ENCODE measurements at regions not wholly inside any gene's neighbourhood (a gene's known extent, or its start where the extent isn't known, plus 50 kb on each side); places are given as distances from the start of the nearest gene placed in this dataset.
A peak's percentile ranks its signal among the peaks of the same experiment; 100 is the strongest.

DNA sequence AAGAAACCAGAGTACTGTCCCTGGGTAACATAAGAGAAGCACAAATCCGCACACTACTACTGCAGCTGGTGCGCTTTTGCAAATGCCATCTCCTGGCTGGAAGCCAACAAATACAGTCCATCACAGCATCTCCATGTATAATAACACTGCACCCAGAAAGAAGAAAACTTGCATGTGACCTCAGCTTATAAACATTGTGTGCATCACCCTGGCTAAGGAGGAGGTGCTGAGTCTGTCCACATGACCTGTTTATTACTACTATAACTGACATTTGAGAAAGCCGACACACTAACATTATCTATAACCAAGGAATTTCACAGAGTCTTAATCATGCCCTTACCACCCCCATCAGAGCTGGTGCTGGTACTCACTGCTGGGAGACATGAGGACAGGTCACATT is 516.8 kb downstream of the CFAP47 start:
- no peak for DNase-seq
- intact Hi-C loops (cut with DNase I): no loop called here

DNA sequence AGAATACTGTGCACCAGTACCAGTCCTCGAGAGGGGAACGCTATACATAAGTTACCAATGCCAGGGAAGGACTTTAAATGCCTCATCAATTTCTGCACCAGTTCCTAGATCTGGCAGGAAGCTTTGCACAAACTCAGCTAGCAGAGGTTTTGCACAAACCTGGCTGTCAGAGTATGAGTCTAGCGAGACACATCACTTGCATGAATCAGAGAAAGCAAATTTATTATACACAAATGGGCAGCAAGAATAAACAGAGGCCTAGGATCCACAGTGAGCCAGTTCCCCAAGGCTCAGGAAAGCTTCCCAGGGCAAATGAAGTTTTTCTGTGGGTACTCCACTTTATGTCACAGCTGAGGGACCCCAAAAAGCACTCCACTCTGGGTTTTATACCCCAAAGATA is 523.5 kb downstream of the CFAP47 start:
- no peak for DNase-seq
- intact Hi-C loops (cut with DNase I): no loop called here

DNA sequence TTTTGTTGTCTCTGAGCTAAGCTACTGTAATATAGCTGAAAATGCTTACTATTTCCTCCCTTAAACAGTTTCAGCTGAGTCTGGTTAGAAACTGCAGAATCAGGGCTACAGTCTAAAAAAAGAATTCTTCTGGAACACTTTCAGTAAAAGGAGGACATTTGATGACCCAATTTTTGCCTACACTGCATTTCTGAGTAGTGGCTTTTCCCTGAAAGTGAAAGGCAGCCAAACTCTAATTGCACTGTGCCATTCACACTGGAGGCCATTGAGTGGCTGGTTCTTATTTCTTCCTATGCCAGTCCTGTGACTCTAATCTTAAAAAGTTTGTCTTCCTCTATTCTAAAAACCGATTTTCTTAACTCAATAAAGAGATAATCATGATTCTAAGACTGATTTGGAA is 526.0 kb downstream of the CFAP47 start:
- peak in 2 of 42 donors; percentile 7 to 8 for DNase-seq
- intact Hi-C loops (cut with DNase I): no loop called here

DNA sequence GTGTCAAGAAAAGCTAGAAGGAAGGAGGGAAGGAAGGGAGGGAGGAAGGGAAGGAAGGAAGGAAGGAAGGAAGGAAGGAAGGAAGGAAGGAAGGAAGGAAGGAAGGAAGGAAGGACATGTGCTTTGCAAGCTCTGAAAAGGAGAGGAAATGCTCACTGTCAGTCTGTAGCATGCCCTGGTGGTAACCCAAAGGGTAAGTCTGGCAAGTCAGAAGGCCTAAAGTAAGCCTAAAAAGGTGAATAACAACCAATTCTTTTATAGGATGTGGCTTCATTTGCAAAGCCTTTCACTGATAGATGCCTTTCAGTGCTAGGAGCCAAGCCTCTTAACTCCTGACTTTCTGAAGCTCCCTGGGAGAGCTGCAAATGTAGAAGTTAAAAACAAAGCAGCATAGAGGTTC is 542.6 kb downstream of the CFAP47 start:
- no peak for DNase-seq
- intact Hi-C loops (cut with DNase I): no loop called here

DNA sequence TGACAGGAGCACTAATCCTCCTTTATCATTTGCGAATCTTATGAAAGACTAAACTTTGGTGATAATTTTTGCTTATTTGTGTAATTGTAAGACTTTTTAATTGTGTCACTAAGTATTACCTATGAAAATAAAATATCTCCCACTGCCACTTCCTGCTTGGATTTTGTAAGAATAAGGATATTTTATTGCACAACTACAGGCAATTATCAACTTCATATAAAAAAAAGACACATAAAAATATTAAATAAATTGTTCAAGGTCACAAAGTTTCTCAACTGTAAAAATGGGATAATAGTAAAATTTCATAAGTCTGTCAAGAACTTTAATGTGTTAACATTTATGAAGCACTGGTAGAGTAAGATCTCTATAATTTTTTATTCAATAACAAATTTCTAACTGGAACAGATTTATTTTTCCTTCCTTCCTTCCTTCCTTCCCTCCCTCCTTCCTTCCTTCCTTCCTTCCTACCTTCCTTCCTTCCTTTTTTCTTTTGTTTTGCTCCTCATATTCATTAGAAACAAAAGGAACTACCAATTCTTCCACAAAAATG is 527.6 kb upstream of the FAM47C start:
- intact Hi-C loops (cut with DNase I): no loop called here
- DNase-seq: no peak

DNA sequence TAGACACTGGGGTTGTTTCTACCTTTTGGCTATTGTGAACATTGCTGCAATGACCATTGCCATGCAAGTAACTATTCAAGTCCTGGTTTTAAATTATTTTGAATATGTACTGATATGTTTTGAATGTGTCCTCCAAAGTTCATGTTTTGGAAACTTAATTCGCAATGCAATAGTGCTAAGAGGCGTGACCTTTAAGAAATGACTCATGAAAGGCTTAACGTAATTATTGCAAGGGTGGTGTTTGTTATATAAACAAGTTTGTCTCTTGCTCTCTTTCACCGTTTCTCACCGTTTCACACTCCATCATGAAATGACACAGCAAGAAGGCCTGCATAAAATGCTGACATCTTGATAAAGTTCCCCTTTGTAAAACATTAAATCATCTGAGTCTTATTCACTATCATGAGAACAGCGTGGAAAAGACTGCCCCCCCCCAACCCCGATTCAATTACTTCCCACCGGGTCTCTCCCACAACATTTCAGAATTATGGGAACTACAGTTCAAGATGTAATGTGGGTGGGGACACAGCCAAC is 506.9 kb upstream of the FAM47C start:
- no peak for DNase-seq
- intact Hi-C loops (cut with DNase I): no loop called here

DNA sequence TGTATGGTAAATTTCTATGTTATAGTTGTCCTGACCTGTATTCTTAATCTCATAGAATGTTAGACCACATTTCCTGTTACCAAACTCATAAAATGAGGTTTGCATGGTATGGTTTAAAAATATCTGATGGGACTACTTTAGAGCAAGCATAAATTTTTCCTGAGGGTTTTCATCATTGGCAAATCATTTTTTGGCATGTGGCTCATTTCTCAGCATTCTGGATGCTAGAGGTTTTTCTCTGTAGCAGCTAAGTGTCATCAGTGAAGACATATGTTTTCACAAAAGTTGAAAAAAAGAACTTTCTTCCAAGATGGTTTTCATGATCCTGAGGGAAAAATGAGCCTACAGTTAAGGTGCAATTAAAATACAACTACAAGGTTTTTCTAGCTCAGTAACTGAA is 503.5 kb upstream of the FAM47C start:
- intact Hi-C loops (cut with DNase I): no loop called here
- DNase-seq: no peak

DNA sequence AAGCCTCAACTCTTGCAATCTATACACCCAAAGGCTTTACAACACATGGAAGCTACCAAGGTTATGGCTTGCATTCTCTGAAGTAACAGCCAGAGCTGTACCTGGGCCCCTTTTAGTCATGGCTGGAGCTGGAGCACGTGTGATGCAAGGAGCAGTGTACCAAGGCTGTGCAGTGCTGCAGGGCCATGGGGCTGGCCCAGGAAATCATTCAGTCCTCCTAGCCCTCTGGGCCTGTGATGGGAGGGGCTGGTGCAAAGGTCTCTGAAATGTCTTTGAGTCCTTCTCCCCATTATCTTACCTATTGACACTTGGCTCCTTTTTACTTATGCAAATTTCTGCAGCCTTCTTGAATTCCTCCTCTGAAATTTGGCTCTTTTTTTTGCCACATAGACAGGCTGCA is 500.1 kb upstream of the FAM47C start:
- intact Hi-C loops (cut with DNase I): no loop called here
- no peak for DNase-seq

DNA sequence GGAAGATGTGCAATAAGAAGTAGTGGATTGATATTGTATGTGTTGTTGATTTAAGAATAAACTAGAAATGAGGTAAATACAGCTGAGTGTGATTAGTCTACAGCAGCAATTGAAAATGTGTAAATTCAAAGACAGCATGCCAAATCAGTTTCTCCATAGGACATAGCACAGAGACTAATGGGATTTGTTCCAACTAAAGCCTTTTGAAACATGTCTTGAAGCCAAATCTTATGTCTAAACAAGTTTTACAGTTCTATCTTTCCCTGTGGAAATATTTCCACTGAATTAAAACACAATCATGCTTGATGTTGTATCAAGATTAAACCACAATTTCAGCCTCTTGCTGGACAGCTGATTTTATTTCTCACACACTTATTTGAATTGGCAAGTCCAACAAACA is 497.4 kb upstream of the FAM47C start:
- no peak for DNase-seq
- intact Hi-C loops (cut with DNase I): no loop called here

DNA sequence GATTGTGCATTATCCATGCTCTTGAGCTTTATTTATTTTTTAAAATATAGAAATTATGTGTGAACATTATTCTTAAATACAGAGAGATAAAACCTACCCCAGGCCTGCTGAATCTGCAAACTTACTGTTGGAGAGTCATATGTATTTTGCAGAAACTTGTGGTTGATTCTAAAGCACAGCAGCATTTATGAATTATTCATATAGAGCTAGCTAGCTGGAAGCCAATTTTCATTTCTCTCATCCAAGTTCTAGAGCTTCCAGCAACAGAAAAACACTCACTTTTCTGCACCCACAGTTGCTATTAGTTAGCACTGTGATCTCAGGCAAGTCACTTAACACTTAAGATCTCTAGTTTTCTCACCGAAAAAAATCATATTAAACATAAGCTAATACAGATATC is 479.5 kb upstream of the FAM47C start:
- intact Hi-C loops (cut with DNase I): no loop called here

DNA sequence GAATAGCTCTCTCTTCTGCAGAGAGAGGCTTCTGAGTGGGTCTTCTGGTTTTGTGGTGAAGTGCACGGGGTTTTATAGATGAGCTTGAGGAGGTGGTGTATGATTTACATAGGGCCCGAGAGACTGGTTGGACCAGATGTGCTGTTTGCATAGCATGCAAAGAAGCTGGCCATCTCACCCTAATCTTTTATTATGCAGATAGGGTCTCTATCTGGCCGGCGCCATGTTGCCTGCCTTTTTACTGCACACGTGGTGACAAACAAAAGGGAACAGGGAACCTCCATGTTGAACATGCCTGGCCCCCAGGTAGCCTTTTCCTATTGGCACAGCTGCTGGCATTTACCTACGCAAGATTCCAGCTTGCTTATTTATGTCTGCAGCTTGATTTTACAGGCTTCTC is 473.3 kb upstream of the FAM47C start:
- no peak for DNase-seq
- intact Hi-C loops (cut with DNase I): no loop called here

More for the DNA sequence above, 479.5 kb upstream of the FAM47C start:
- DNase-seq: peak in 5 of 42 donors; percentile 1 to 35 (median 2)

DNA sequence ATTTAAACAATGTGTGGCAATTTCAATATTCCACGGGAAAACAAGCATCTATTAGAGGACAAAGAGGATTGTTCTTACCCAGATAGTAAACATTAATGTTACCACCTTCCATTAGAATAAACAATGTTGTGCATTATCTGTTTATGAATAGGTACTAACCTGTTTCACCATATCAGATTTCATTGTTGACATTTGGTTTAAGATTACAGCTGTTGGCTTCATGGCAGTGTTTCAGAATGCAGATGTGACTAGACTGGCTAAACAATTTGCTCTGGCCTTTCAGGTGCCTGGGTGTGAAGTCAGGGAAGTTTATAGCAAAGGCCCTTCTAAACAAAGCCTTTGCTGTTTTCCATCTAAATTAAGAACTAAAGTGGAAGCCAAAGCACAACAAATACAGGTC is 464.7 kb upstream of the FAM47C start:
- intact Hi-C loops (cut with DNase I): no loop called here
- DNase-seq: no peak

DNA sequence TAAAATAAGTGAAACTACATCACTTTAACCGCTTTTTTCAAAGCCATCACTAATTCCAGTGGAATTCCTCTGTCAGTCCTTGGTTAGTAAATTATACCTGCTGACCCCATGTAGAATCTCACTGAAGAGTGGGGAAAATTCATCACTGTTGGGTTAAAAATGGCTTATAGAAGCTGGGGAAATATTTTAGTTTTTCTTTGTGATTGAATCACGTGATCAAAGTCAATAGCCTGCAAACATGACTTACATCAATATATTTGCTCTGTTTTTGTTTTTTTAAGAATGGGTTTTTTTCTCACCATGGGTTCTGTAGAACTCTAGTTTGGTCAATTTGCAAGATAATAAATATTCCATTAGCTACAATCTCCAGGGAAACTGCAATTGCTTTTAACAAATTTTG is 445.2 kb upstream of the FAM47C start:
- DNase-seq: no peak
- intact Hi-C loops (cut with DNase I): no loop called here

DNA sequence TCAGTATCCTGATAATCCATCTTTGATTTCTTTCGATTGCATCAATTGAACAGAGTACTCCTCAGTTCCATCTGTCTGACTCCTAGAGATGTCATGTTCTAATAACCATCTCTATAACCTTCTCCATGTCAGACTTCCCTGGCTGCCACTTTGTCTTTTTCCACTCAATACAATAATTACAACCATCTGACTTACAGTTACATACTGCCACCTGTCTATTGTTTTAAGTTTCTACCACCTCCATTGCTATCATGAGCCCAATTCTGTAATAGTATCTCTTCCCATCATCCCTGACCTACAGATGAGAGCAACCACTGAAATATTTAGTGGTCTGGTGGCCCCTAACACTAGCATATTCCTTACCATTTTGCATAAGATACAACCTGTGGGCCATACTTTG is 439.2 kb upstream of the FAM47C start:
- no peak for DNase-seq
- intact Hi-C loops (cut with DNase I): no loop called here

DNA sequence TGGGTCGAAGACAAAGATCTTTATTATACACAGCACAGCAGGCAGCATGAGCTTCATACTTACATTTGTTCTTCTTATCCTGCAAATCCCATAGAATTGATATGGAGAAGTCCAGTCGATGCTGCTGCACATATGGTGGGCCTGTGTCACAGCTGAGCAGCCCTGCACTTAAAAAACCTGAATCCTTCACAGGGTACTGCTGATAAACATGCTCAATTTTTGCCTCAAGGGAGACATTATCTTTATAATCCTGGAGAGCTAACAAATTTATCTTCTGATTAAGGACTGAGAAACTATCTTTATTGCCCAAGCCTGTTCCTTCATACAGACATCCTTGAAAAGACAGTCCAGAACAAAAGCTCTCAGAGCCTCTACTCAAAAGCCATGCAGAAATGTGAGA is 434.4 kb upstream of the FAM47C start:
- DNase-seq: peak in 1 of 42 donors; percentile 0
- intact Hi-C loops (cut with DNase I): no loop called here

DNA sequence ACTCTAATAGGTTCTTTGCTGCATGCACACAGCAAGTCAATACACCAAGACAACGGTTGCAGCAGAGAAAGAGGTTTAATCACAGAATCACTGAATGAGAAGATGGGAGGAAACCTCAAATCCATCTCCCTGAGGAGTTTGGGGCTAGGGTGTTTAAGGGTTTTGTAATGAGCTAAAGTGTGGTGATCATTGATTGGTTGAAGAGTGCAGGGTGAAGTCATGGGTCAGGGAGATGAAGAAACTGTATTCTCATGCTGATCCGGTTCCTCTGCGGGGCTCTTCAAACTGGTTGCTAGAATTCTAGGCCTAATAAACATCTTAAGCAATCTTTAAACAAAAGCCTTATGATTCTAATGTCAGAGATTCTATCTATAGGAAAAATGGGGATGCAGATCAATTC is 432.5 kb upstream of the FAM47C start:
- intact Hi-C loops (cut with DNase I): no loop called here
- no peak for DNase-seq

DNA sequence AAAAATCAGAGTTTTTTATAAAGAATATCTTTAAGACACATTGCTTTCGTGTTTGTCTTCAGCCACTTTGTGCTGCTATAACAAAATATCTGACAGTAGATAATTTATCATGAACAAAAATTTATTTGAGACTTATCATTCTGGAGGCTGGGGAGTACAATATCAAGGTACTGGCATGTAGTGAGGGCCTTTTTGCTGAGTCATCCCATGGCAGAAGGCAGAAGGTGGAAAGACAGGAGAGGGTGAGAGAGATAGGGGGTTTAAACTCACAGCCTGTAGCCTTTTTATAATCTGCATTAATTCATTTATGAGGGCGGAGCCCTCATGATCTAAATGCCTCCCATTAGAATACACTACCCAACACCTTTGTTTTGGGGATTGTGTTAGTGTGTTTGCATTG is 431.2 kb upstream of the FAM47C start:
- intact Hi-C loops (cut with DNase I): no loop called here

DNA sequence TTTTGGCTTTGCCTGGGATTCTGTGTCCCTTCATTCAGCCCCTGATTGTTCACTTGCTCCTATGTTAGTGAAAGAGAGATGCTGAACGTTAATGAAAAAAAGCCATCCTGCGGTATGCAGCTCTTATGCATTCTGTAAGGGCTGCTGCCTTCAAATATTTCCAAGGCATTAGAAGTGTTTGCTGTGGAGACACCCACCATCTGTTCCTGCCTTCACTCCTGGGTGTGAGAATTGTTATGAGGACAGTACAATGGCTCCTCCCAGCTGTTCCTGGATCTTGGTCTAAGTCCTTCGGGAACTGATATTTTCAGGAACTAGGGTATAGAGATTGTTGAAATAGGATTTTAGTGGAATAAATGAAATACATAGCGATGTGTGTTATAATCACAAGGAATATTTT is 427.1 kb upstream of the FAM47C start:
- intact Hi-C loops (cut with DNase I): no loop called here
- DNase-seq: no peak

More for the DNA sequence above, 431.2 kb upstream of the FAM47C start:
- no peak for DNase-seq

DNA sequence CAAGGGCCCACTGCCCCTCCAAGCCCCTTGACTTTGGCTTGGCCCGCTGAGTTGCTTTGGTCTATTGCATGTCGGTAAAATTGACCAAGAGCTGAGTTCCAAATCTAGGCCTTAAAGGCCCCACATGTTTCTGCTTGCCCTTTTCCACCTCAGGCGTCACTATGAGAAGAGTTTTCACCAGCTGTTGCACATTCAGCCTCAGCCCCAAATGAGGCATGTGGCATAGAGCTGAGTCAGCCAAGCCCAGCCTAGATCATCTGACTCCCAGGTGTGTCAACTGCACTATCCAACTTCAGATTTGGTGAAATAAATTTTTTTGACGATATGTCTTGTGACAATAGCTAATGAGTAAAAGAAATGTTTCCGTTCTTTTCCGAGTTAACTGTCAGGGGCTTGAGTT is 424.5 kb upstream of the FAM47C start:
- intact Hi-C loops (cut with DNase I): no loop called here
- DNase-seq: no peak

DNA sequence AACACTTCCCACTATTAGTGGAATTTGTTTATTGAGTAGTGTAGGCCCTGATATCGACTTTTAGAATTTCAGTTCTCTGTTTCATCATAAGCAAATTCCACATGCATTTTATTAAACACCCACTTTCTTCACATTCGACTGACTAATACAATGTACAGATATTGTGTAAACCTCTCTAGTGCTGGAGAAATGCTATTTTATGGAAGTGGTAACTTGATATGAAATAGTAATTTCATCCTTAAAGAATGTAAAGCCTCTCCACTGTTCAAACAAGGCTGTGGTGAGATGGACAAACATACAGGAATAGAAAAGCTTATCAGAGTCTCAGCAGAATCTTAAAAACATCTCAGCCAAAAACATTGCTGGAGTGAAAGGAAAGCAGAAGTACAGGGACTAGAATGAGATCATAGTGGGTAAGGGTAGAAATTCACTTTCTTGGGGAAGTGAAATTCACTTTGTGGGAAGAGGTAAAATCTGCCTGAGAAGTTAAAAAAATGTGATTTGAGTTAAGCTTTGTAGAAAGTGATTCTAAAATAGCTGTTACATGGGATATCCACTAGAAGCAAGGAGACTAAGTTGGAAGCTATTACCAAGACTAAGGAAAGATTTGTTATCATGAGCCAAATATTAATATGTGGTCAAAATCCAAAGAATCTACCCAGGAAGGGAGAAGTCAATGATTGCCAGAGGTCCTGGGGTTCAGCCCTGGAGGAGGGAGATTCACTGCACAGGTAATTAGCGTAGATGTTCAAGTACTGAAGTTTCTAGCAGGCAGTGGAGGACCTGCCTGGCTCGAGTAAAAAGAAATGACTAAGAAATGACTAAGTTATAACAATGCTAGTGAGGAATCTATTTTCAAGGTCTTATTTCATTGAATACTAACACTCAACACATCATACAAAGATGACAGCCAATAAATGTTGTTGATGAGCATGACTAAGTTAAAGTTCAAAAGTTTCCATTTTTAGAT is 398.3 kb upstream of the FAM47C start:
- intact Hi-C loops (cut with DNase I): no loop called here
- peak in 7 of 42 donors; percentile 0 to 37 (median 6) for DNase-seq

DNA sequence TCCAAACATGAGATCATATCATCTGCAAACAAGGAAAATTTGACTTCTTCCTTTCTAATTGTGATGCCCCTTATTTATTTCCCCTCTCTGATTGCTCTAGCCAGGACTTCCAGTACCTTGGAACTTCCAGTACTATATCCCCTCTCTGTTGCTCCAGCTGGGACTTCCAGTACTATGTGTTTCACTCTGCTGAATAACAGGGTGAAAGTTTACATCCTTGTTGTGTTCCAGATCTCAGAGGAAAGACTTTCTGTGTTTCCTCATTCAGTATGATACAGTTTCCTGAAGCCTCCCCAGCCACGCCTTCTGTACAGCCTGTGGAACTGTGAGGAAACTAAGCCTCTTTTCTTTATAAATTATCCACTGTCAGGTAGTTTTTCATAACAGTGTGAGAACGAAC is 381.3 kb upstream of the FAM47C start:
- DNase-seq: no peak
- intact Hi-C loops (cut with DNase I): no loop called here

Data from head of caudate nucleus (tissue), 42 donors.